HG03575 (cell line): ENCODE measurements at regions not wholly inside any gene's neighbourhood (a gene's known extent, or its start where the extent isn't known, plus 50 kb on each side); places are given as distances from the start of the nearest gene placed in this dataset.

Source experiments
- ATAC-seq: cut with Tn5 transposase; IDR thresholded peaks from one replicate; pipeline ENCODE4 v1.9.1; 2021; ENCODE audit not compliant: unreplicated experiment, insufficient number of reproducible peaks, low FRiP score; ENCODE audit errors: extremely low read depth

DNA sequence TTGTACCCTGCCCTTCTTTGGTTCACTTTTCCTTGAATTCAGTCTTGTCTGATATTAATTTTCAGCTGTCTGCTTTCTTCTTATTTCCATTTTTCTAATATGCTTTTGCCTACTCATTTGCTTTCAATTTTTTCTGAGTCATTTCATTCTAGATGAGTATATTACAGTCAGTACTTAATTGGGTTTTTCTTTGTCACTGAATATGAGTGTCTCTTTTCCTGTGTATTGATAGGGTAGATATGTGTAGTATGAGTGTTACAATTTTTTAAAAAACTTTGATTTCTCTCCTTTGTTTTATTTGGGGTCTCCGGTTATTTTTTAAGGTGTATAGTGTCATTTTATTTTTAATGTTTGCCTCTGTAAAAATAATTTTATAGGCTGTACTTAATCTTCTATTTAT lies 222.2 kb downstream of the IDS start:
- ATAC-seq: no peak

- no peak for ATAC-seq
Measured at GRCh38 chrX:149280011-149280410, 225.1 kb downstream of the IDS start.

- ATAC-seq: no peak
Measured at GRCh38 chrX:149275836-149276235, 229.3 kb downstream of the IDS start.

DNA sequence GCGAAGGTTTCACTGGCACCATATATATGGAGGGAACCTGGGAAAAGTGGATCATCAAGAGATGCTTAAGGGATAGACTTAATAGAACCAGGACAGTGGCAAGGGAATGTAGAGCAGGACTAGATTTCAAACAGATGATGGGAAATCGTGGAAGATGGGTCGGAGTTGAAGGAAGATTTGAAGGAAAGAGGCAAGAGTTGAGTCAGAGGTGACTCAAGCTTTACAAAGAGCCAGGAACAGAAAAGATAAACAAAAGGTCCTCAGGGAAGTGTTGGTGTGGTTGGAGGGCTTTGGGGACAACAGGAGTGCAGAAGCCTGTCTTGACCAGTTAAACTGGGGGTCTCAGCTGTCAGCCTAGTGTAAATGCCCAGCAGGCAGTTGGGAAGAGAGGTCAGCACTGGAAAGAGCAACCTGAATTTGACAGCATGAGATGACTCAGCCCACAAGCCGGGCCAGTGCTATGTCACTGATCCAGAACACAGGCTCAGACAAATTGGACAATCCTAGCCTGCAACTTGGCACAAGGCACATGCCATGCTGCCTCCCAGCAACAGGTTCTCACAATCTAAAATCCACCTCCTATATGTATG lies 230.5 kb downstream of the IDS start:
- no peak for ATAC-seq

- ATAC-seq: no peak
Measured at GRCh38 chrX:149272690-149273463, 232.2 kb downstream of the IDS start.

GRCh38 chrX:149267878-149268813 lies 237.0 kb downstream of the IDS start:
- peak; percentile 46 for ATAC-seq

DNA sequence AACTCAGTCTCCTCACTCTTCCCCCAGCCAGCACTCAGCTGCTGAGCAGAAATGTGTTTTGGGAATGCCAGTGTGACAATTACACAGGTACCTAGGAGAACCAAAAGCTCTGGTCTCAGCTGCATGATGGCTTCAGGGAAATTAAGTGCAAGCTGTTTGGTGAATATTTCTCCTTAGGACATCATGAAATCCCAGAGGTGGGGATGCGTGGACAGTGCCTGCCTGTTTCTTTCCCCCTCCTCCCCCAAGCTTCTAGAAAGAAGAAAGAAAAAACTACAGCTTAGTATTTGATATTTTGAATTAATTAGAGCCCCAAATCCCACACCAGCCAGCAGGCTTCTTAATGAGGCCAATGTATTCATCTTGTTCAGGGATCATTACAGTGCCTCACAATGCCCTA lies 243.0 kb downstream of the IDS start:
- no peak for ATAC-seq

GRCh38 chrX:149259241-149259640 lies 245.9 kb downstream of the IDS start:
- ATAC-seq: no peak

DNA sequence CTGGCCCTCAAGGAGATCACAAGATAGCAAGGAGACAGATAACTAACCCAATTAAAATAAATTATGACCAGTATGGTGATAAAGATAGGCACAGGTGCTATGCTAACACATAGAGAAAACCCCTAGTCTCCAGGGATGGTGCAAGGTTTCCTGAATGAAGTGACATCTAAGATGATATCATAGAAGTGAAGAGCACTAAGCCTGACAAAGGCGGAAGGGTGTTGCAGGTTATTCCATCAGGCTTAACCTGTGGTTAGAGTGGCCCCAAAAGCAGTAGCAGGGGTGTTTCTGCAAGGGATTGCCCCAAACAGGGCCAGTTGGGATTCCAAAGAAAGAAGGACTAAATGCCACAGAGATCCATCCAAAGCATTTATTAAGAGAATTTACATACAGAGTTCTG lies 249.2 kb downstream of the IDS start:
- ATAC-seq: no peak

DNA sequence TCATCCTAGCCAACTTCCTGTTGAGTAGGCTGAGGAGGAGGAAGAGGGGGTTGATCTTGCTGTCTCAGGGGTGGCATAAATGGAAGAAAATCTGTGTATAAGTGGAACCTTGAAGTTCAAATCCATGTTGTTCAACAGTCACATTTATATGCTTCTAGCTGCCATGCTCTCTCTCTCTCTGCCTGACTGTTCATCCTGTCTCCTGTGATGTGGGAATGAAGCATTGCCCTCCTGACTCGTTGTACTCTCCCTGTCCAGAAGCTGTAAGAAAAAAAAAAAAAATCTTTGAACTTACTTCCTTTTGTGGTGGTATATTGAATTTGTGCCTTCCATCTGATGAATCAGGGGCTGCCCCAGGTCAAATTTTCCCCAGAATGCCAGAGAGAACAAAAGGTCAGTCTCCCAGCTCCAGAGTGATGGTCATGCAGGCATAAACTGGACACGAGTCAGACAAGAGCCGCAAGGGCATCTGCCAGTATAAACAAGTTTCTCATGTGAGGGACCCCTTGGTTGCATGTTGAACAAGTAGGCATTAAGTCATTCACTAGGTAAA lies 257.0 kb downstream of the IDS start:
- no peak for ATAC-seq

- ATAC-seq: no peak
Measured at GRCh38 chrX:149230689-149231088, 274.4 kb downstream of the IDS start.

- ATAC-seq: no peak
Measured at GRCh38 chrX:149223854-149224253, 281.3 kb downstream of the IDS start.

GRCh38 chrX:149222040-149222439 lies 283.1 kb downstream of the IDS start:
- ATAC-seq: no peak

DNA sequence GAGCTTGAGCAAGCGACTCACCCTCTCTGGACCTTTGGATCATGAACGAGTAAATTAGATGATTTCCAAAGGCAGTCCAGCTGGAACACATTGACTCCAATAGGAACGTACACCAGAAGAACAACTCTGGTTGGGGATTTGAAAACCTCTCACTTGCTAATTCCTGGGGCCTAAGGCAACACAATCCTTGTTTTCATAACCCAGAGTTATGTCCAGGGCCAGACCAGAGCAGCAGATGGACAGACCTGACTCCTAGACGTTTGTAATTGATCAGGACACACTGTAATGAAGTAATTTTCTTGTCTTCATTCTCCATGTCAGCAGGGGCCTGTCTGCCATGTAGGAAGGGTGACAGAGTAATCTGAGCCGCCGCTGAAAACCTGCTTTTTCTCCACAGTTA lies 283.9 kb downstream of the IDS start:
- no peak for ATAC-seq

DNA sequence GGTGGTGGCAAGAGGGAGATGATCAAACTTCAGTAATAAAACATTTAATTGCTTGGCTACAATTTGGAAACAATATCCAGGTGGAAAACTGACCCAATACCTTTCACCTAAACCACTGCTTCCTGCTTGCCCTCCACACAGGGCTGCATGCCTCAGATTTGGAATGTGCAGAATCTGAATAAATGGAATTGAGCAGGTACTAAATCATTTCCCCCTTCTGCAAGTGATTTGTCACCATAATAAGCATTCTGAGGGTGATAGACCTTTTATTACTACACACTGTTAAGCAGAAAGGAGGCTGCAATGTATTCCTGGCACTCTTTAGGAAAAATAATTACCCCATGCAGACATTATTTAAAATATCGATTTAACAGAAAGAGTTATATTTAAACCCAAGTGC lies 291.8 kb downstream of the IDS start:
- ATAC-seq: no peak

GRCh38 chrX:149208307-149208706 lies 296.8 kb downstream of the IDS start:
- ATAC-seq: no peak

GRCh38 chrX:149207518-149207917 lies 297.6 kb downstream of the IDS start:
- ATAC-seq: no peak

GRCh38 chrX:149205937-149206336 lies 299.2 kb downstream of the IDS start:
- ATAC-seq: no peak

DNA sequence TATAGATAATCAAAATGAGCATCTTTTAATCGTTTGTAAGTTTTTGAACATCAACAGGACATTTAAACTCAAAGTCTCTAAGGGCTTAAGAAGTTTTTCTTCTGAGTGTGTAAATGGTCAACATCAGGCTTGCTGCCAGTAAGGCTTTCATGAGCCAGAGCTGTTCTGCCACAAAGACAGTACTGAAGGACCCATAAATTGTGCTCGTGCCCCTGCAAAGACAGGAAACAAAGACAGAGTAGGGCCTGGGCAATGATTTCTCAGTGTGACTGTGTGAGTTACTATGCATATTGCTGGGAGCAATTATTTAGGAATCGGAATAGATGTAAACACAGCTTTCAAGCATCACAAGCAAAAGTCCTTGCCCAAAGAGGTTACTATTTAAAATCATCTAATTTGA lies 300.0 kb downstream of the IDS start:
- ATAC-seq: no peak

DNA sequence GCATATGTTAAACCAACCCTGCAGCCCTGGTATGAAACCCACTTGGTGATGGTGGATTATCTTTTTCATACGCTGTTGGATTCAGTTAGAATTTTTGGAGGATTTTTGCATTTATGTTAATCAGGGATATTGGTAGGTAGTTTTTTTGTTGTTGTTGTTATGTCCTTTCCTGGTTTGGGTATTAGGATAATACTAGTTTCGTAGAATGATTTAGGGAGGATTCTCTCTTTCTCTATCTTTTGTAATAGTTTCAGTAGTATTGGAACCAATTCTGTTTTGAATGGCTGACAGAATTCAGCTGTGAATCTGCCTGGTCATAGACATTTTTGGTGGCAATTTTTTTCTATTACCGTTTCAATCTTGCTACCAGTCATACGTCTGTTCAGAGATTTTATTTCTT lies 305.4 kb downstream of the IDS start:
- no peak for ATAC-seq
